Loucy (cell line): ENCODE measurements at regions not wholly inside any gene's neighbourhood (a gene's known extent, or its start where the extent isn't known, plus 50 kb on each side); places are given as distances from the start of the nearest gene placed in this dataset.

ENCODE experiments used
- CTCF ChIP-seq: fragments of 200-600 bp; sonication (generic); conservative IDR thresholded peaks from 2 replicates; pipeline ENCODE4 v1.5.1; 2014; ENCODE audit warnings: mild to moderate bottlenecking, antibody characterized with exemption, low read length
- EZH2phosphoT487 ChIP-seq: fragments of 200-600 bp; IDR thresholded peaks from 2 replicates; pipeline ENCODE4 v1.6.1; 2018; ENCODE audit warnings: antibody characterized with exemption, mild to moderate bottlenecking, moderate library complexity, borderline replicate concordance

GRCh38 chr6:130769861-130770260 lies 57.3 kb upstream of the SMLR1 start:
- no peak for TF ChIP-seq CTCF
- no peak for TF ChIP-seq EZH2phosphoT487
